ENCODE measurements at regions not wholly inside any gene's neighbourhood (a gene's known extent, or its start where the extent isn't known, plus 50 kb on each side); places are given as distances from the start of the nearest gene placed in this dataset.

DNA sequence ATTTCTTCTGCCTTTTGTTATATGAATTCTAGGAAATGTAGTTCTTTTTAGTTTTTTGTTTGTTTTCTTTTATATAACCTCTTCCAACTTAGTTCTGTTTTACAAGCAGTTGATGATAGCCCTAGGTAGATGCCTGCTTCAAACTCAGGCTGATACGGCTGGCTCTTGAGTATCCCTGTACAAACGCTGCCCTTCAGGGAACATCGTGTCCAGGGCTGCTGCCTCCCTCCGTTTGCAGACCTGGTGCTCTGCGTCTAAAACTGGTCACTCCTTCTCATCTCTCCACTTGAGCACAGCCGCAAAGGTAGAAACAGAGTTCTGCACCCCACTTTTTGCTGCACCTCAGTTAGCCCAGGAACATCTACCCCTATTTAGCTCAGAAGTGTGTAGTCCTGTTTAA, 310.1 kb downstream of the PRL start:
- no peak overlapping the region for H3K4me3 ChIP-seq (ENCODE audit: low read depth, low read length)
- DNase-seq, result no peak
- H3K27ac ChIP-seq, result peak overlapping the region; percentile 95
- in situ Hi-C loops (cut with HindIII; ENCODE audit: low pct_ligation_motif_present, low sequenced_read_pairs), result no loop called here
- H3K27me3 ChIP-seq (replicated peaks), result no peaks in the 10 kb centered on the region
- H3K36me3 ChIP-seq (replicated peaks), result no peaks in the 10 kb centered on the region
- TF ChIP-seq, protein P1, sequence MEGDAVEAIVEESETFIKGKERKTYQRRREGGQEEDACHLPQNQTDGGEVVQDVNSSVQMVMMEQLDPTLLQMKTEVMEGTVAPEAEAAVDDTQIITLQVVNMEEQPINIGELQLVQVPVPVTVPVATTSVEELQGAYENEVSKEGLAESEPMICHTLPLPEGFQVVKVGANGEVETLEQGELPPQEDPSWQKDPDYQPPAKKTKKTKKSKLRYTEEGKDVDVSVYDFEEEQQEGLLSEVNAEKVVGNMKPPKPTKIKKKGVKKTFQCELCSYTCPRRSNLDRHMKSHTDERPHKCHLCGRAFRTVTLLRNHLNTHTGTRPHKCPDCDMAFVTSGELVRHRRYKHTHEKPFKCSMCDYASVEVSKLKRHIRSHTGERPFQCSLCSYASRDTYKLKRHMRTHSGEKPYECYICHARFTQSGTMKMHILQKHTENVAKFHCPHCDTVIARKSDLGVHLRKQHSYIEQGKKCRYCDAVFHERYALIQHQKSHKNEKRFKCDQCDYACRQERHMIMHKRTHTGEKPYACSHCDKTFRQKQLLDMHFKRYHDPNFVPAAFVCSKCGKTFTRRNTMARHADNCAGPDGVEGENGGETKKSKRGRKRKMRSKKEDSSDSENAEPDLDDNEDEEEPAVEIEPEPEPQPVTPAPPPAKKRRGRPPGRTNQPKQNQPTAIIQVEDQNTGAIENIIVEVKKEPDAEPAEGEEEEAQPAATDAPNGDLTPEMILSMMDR (IDR thresholded peaks at IDR 0.05; ENCODE audit: low read depth, low read length, missing control alignments), result no peak

DNA sequence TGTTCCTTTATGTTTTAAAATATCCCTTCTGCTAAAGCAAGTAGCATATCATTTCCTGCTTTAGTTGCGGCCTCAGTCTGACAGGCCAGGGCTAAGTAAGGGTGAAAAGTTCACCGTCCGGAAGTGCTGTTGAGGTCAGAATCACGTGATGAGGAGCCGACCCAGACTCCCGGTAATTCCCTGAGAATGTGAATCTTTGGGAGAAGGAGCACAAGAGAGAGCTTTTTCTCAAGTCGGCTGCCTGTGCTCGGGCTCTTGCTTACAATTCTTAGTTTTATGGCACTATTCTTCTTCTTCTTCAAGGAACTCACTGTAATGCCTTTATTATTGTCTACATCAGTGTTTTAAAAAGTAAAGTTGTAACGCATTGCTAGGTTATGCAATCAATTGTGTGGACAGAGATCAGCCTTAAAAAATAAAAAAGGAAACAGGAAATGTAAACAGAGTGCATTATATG, 309.3 kb downstream of the PRL start:
- Histone ChIP-seq H3K27ac (peak overlapping the region; percentile 95), H3K4me3 (ENCODE audit: low read depth, low read length) (no peak overlapping the region), H3K27me3 (replicated peaks) (no peaks in the 10 kb centered on the region), H3K36me3 (replicated peaks) (no peaks in the 10 kb centered on the region)
- in situ Hi-C loops (cut with HindIII; ENCODE audit: low pct_ligation_motif_present, low sequenced_read_pairs), result no loop called here
- DNase-seq, result peak; percentile 97
- TF ChIP-seq, protein P1 (IDR thresholded peaks at IDR 0.05; ENCODE audit: low read depth, low read length, missing control alignments), result no peak

DNA sequence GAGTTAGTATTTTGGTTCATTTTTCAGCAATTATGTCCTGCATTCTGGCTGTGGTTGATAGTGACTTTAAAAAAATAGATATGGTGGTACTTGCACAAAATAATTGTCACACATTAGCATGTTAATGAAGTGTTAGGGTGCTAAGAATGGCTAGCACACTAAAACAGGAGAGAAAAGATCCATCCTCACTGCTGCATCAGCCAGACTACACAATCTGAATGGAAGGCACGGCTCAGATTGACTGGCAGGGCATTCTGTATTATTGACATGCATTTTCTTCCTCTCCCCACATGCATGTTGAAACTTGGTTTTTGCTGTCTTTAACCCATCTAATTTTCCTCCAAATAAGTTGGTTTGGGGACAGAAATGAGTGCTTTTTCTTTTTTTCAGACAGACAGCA, 306.3 kb downstream of the PRL start:
- TF ChIP-seq, protein P1 (IDR thresholded peaks at IDR 0.05; ENCODE audit: low read depth, low read length, missing control alignments), result no peak
- no peak overlapping the region for H3K4me3 ChIP-seq (ENCODE audit: low read depth, low read length)
- in situ Hi-C loops (cut with HindIII; ENCODE audit: low pct_ligation_motif_present, low sequenced_read_pairs), result no loop called here
- no peak for DNase-seq
- H3K27ac ChIP-seq, result no peak overlapping the region
- H3K36me3 ChIP-seq (replicated peaks), result no peaks in the 10 kb centered on the region
- no peaks in the 10 kb centered on the region for H3K27me3 ChIP-seq (replicated peaks)

DNA sequence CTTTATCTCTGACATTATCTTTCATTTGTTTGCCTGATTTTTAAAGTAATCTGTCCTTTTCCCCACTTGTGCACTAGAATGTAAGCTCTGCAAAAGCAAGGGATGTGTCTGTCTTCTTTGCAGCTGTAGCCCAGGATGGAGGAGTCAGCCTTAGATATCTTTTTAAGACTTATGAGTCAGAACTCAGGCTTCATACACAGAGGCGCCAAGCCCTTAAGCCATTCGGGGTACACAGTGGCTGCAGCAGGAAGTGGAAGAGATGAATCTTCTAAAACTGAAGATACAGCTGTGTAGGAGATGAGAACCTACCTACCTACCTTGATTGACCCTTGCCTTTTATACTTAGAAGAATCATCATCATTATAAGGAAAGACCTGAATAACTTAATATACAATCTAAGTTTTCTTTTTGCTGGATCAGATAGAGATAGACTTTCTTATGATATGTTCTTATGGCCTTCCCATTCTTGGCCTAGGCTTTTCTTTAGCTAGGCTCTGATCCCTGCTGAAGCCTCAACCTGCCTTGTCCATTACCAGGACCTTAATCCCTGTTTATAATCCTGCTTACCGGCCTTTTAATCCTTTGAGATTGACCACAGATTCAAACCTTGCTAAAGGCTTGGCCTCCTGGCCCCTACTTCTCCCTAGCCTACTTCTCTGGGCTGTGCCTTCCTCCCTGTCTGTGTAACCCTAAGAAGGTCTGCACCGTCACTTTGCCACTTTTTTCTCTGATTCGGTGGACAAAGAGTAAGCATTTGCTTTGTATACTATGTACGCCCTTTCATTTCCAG, 304.5 kb downstream of the PRL start:
- H3K27me3 ChIP-seq (replicated peaks), result no peaks in the 10 kb centered on the region
- in situ Hi-C loops (cut with HindIII; ENCODE audit: low pct_ligation_motif_present, low sequenced_read_pairs), result no loop called here

DNA sequence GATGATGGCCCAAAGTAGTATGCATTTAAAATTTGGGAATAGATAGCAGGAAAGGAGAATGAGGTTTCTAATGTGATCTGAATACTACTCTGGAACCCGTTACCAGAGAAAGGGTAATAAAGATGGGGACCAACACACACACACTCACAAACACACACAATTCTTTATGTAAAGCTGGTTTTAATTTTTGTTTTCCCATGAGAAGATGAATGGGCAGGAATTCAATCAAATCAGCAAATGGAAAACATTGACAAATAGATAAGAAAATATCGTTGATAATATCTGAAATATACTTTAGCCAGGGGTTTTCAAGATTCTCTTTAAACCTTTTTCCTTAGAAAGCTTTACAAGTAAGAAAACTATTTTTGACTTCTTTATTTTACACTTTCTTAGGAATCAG, 303.0 kb downstream of the PRL start:
- in situ Hi-C loops (cut with HindIII; ENCODE audit: low pct_ligation_motif_present, low sequenced_read_pairs), result no loop called here
- TF ChIP-seq, protein P1 (IDR thresholded peaks at IDR 0.05; ENCODE audit: low read depth, low read length, missing control alignments), result no peak
- H3K36me3 ChIP-seq (replicated peaks), result no peaks in the 10 kb centered on the region
- no peak for DNase-seq
- H3K4me3 ChIP-seq (ENCODE audit: low read depth, low read length), result no peak overlapping the region
- no peak overlapping the region for H3K27ac ChIP-seq
- no peaks in the 10 kb centered on the region for H3K27me3 ChIP-seq (replicated peaks)

More for the DNA sequence above, 304.5 kb downstream of the PRL start:
- Histone ChIP-seq H3K27ac (peak overlapping the region; percentile 7), H3K36me3 (replicated peaks) (no peaks in the 10 kb centered on the region), H3K4me3 (ENCODE audit: low read depth, low read length) (no peak overlapping the region)
- TF ChIP-seq, protein P1 (IDR thresholded peaks at IDR 0.05; ENCODE audit: low read depth, low read length, missing control alignments), result no peak
- DNase-seq, result peak; percentile 71

Measured in brain microvascular endothelial cell (primary cell).